ENCODE measurements at regions not wholly inside any gene's neighbourhood (a gene's known extent, or its start where the extent isn't known, plus 50 kb on each side); places are given as distances from the start of the nearest gene placed in this dataset.

DNA sequence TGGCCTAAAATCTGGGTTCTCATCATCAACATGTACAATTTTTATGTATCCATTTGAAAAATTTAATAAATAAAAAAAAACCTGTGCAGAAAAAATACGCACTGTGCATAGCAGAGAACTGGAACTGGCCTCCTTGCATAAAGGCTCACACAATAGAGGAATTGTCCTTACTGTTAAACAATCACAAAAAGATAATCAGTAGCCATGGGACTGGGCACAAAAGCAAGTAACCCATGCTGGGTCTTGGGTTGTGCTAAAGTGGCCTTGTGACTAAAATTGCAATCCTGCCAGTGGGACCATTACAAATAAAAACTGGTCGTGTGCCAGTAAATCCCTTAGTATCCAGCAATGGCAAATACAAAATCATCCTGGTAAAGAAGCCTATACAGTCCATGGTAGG is 1646.6 kb downstream of the MAT2B start:
- DNase-seq = no peak

- DNase-seq = no peak
These were observed 1651.8 kb downstream of the MAT2B start for GRCh38 chr5:165157219-165157618.

DNA sequence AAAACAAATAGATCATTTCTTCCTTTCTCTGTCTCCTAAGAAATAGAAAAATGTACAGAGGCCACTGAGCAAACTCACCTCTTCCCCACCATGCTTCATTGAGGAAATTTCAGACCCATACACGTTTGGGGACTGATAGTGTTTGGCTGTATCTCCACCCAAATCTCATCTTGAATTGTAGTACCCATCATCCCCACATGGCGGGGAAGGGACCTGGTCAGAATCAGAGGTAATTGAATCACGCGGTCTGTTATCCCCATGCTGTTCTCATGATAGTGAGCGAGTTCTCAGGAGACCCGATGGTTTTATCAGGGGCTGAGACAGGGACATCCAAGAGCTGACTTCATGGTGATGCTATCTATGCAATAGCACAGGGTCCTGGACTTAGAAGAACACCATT is 1655.8 kb downstream of the MAT2B start:
- DNase-seq = no peak

- DNase-seq = no peak
These were observed 1658.4 kb downstream of the MAT2B start for GRCh38 chr5:165163861-165164260.

- no peak for DNase-seq
These were observed 1668.2 kb downstream of the MAT2B start for GRCh38 chr5:165173651-165174050.

- DNase-seq = no peak
These were observed 1669.6 kb downstream of the MAT2B start for GRCh38 chr5:165175041-165175440.

DNA sequence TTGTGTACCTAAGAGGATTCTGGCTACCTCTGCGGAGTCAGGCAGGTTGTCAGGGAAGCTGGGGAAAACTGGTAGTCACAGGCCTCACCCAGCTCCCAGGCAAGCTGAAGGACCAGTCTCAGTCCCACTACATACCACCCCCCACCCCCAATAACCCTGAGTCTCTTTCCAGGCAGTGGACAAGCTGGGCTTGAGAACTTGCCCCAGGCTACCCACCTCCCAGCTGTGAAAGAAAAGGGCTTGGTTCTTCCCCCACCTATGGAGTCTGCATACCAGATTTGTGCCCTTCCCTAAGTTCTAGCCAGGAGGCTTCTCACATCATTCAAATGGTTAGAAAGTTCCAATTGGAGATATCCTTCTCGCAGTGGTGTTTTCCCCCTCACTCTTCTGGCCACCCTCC is 1678.8 kb downstream of the MAT2B start:
- no peak for DNase-seq

GRCh38 chr5:165185716-165186115 is 1680.3 kb downstream of the MAT2B start:
- DNase-seq = no peak

GRCh38 chr5:165187815-165188214 is 1682.4 kb downstream of the MAT2B start:
- no peak for DNase-seq

- no peak for DNase-seq
These were observed 1683.2 kb downstream of the MAT2B start for GRCh38 chr5:165188556-165189175.

GRCh38 chr5:165196961-165197360 is 1691.5 kb downstream of the MAT2B start:
- DNase-seq = no peak

GRCh38 chr5:165201369-165201768 is 1696.0 kb downstream of the MAT2B start:
- no peak for DNase-seq

DNA sequence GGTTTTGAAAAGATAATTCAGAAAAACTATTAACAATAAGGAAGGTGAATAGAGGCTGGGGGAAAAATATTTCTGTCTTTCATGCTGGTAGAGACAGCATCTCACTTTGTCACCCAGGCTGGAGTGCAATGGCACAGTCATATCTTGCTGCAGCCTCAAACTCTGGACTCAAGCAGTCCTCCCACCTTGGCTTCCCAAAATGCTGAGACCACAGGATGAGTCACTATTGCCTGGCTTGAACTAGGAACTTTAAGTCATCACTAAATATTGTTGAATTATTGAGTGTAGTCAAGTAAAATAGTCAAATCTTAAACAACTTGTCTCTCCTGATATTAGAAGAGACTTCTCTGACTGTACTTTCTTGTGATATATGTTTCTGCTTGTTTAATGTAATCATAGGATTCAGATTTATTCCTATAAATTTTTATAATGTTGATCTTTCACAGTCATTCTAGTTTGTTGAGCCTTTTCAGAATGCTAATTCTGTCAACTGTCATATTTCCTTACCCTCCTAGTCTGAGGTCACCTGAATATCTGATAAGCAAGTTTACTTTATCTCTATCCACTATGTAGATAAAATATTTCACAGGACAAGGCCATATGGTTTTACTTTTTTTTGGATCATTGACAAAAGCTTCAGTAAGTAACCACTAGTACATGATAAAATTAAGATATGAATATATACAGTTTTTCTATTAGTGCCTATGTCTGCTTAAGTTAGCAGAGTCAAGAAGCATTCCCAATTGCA is 1696.5 kb downstream of the MAT2B start:
- DNase-seq = no peak

DNA sequence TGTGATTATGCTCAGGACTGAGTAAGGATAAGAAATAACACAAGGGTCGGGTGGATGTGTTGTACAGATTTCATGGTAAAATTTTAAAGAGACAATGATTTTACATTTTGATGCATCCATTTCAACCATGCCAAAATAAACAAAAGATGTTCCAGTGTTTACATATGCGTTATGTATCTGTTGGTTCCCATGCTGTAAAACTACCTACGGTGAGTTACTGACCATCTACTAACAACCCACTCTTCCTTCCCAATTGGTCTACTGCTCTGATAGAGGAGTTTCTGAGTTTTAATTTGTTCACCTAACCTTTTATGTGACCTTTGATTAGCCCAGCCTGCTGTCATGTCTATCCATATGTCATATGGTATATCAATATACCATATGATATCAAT is 1697.1 kb downstream of the MAT2B start:
- no peak for DNase-seq

GRCh38 chr5:165209101-165209727 is 1703.8 kb downstream of the MAT2B start:
- DNase-seq = no peak

DNA sequence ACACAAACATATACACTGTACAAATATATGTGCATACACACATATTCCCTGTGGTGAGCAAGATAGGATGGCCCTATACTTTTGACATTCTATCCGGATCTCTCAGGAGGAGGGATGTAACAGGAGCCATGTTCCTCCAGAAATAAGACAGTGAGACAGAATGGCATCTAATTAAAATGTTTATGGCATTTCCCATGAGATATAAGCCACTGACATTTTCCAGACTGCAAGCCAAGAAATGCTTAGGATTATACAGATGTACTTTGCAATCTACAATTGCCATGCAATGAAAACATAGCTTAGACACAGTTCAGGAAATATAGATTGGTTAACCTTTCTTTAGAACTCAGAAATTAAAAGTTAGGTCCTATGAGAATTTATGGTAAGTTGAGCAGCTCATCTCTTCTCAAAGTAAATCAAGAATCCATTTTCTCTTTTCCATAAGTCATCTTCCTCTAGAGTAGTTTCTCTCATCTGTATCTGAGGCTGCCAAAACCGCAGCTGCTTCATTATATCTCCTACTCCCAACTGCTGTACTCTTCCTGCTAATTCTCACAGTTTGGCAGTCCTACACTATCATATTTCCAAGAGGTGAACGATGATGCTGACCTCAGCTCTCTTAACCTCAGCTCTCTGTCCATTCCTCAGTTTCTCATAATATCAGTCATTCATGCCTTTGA is 1719.1 kb downstream of the MAT2B start:
- no peak for DNase-seq

DNA sequence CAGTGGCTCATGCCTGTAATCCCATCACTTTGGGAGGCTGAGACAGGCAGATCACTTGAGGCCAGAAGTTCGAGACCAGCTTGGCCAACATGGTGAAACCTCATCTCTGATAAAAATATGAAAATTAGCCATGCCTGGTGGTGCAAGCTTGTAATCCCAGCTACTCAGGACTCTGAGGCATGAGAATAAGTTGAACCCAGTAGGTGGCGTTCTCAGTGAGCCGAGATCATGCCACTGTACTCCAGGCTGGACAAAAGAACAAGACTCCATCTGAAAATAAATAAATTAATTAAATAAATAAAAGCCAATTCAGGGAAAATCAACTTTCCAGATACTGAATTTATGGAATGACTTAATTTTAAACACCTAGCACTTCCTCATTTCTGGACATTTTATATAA is 1722.1 kb downstream of the MAT2B start:
- no peak for DNase-seq

DNA sequence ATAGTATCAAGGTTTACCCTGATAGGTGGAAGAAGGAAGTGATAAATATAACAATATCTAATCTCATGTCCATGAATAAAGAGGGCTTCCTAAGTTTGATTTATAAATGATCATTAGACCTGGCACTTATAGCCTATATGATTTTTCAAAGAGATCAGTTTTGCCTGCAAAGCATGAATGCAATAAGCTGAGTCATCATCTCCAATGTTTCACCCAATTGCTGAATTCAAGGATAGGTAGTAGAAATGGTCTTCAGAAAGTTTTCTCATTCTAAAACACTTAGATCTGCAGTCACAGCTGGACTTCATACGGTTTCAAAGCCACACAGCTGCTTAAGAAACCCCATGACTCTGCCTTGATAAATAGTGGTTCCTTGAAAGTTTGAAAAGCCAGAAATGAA is 1722.8 kb downstream of the MAT2B start:
- DNase-seq = no peak

GRCh38 chr5:165231821-165232508 is 1726.5 kb downstream of the MAT2B start:
- no peak for DNase-seq

DNA sequence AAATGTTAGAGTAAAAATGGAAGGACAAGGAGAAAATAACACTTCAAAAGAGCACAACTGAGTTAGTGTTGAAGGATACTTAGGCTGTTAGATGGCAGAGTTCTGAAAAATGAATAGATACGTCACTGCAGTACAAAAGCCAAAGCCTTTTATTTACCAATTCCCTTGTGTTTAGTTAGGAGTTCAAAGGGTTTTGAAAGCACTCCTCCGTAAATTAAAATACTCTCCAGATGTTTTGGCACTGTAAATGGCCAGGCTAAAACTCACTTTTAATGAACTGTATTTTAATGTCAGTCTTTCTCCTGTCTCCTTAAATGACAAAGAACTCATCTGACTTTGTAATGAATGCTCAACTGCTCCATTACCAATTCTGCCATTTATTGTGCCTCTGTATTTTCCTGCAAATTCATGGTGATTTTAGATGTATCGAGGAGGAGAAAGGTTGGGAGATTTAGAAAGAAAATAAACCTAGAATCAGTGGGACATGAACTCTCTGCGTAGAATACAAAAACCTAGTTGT is 1727.2 kb downstream of the MAT2B start:
- no peak for DNase-seq

DNA sequence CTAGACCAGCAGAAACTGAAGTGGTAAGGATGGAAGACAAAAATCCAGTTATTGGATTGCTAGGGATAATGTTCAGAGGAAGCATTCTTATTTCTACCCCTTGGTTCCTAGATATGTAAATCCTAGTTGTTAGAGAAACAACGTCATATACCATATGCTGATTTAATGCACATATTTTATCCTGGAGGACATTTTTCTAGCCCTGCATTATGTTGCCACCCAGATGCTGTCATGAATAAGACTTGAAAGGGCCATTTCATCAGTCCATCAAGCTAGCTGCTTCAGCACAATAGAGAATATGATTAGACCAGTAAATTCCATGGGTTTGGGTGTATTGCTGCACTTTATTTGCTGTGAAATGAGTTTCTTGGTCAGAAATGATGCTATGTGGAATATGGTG is 1736.4 kb downstream of the MAT2B start:
- DNase-seq = no peak

GRCh38 chr5:165242646-165243045 is 1737.2 kb downstream of the MAT2B start:
- DNase-seq = no peak

GRCh38 chr5:165244407-165244806 is 1739.0 kb downstream of the MAT2B start:
- DNase-seq = no peak
